ENCODE measurements at regions not wholly inside any gene's neighbourhood (a gene's known extent, or its start where the extent isn't known, plus 50 kb on each side); places are given as distances from the start of the nearest gene placed in this dataset.

GRCh38 chr5:2291146-2291840, 408.6 kb upstream of the IRX4 start:
- no peak for DNase-seq (ENCODE audit: low read depth in 2 of 2)

- DNase-seq (ENCODE audit: low read depth in 2 of 2): no peak
Observed at GRCh38 chr5:2289380-2289779, 406.7 kb upstream of the IRX4 start.

- DNase-seq (ENCODE audit: low read depth in 2 of 2): no peak
Observed at GRCh38 chr5:2288968-2289367, 406.2 kb upstream of the IRX4 start.

GRCh38 chr5:2288466-2288865, 405.7 kb upstream of the IRX4 start:
- DNase-seq (ENCODE audit: low read depth in 2 of 2): no peak

GRCh38 chr5:2286250-2286649, 403.5 kb upstream of the IRX4 start:
- DNase-seq (ENCODE audit: low read depth in 2 of 2): no peak

GRCh38 chr5:2284678-2285077, 402.0 kb upstream of the IRX4 start:
- DNase-seq (ENCODE audit: low read depth in 2 of 2): no peak

GRCh38 chr5:2283481-2284045, 400.8 kb upstream of the IRX4 start:
- DNase-seq (ENCODE audit: low read depth in 2 of 2): no peak

- no peak for DNase-seq (ENCODE audit: low read depth in 2 of 2)
Observed at GRCh38 chr5:2282893-2283292, 400.2 kb upstream of the IRX4 start.

- no peak for DNase-seq (ENCODE audit: low read depth in 2 of 2)
Observed at GRCh38 chr5:2282034-2282690, 399.4 kb upstream of the IRX4 start.

- no peak for DNase-seq (ENCODE audit: low read depth in 2 of 2)
Observed at GRCh38 chr5:2281446-2281845, 398.7 kb upstream of the IRX4 start.

GRCh38 chr5:2280318-2280717, 397.6 kb upstream of the IRX4 start:
- DNase-seq (ENCODE audit: low read depth in 2 of 2): no peak

GRCh38 chr5:2278825-2279456, 396.2 kb upstream of the IRX4 start:
- no peak for DNase-seq (ENCODE audit: low read depth in 2 of 2)

GRCh38 chr5:2277886-2278285, 395.2 kb upstream of the IRX4 start:
- DNase-seq (ENCODE audit: low read depth in 2 of 2): no peak

GRCh38 chr5:2276101-2276500, 393.4 kb upstream of the IRX4 start:
- no peak for DNase-seq (ENCODE audit: low read depth in 2 of 2)

- no peak for DNase-seq (ENCODE audit: low read depth in 2 of 2)
Observed at GRCh38 chr5:2272755-2273154, 390.0 kb upstream of the IRX4 start.

- DNase-seq (ENCODE audit: low read depth in 2 of 2): no peak
Observed at GRCh38 chr5:2272039-2272438, 389.3 kb upstream of the IRX4 start.

- DNase-seq (ENCODE audit: low read depth in 2 of 2): no peak
Observed at GRCh38 chr5:2271316-2271715, 388.6 kb upstream of the IRX4 start.

GRCh38 chr5:2270467-2270866, 387.7 kb upstream of the IRX4 start:
- DNase-seq (ENCODE audit: low read depth in 2 of 2): no peak

- no peak for DNase-seq (ENCODE audit: low read depth in 2 of 2)
Observed at GRCh38 chr5:2269656-2270055, 386.9 kb upstream of the IRX4 start.

GRCh38 chr5:2267991-2268390, 385.3 kb upstream of the IRX4 start:
- no peak for DNase-seq (ENCODE audit: low read depth in 2 of 2)

- DNase-seq (ENCODE audit: low read depth in 2 of 2): no peak
Observed at GRCh38 chr5:2266641-2267240, 384.0 kb upstream of the IRX4 start.

- DNase-seq (ENCODE audit: low read depth in 2 of 2): no peak
Observed at GRCh38 chr5:2265341-2265740, 382.6 kb upstream of the IRX4 start.

- DNase-seq (ENCODE audit: low read depth in 2 of 2): no peak
Observed at GRCh38 chr5:2263763-2264162, 381.0 kb upstream of the IRX4 start.
